Stimulated activated CD8-positive, alpha-beta memory T cell treated with anti-CD3 and anti-CD28 coated beads, Interleukin-7, amount 100 ng/mL, for 4 hours (primary cell): ENCODE measurements at regions not wholly inside any gene's neighbourhood (a gene's known extent, or its start where the extent isn't known, plus 50 kb on each side); places are given as distances from the start of the nearest gene placed in this dataset.
"Not testable (repeated sequence)": the region's sequence is repeated elsewhere in the genome, so short reads cannot be mapped to it uniquely, and the experiment has no call there.

Source experiments
- DNase-seq, 2 donors: peaks; one replicate each; pipeline ENCODE4 v3.0.0-alpha.2; 2020; ENCODE audit warnings: low read depth in 2 of 2

- not testable (repeated sequence) for DNase-seq
These were observed 208.3 kb upstream of the HES1 start for GRCh38 chr3:193927413-193928206.

DNA sequence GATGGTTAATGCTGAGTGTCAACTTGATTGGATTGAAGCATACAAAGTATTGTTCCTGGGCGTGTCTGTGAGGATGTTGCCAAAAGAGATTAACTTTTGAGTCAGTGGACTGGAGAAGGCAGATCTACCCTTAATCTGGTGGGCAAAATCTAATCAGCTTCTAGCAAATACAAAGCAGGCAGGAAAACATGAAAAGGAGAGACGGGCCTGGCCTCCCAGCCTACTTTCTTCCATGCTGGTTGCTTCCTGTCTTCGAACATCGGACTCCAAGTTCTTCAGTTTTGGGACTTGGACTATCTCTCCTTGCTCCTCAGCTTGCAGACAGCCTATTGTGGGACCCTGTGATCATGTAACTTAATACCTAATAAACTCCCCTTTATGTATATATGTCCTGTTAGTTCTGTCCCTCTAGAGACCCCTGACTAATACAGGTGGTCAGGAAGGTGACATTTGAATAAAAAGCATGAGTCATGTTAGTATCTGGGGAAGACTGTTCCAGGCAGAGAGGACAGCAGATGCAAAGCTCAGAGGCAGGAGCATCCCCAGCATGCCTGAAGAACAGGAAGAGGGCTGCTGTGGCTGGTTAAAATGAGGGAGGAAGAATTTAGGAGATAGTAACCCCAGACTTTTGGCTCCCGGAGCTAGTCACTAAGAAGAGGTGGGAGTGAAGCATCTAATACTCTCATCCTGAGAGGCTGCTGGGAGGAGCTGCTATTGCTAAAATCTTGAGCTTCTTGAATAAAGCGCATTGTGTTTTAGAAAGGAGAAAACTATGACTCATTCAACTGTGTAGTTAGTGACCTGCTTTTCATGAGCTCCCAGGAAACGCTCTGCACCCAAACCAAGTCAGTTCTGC lies 207.4 kb upstream of the HES1 start:
- DNase-seq: no peak

DNA sequence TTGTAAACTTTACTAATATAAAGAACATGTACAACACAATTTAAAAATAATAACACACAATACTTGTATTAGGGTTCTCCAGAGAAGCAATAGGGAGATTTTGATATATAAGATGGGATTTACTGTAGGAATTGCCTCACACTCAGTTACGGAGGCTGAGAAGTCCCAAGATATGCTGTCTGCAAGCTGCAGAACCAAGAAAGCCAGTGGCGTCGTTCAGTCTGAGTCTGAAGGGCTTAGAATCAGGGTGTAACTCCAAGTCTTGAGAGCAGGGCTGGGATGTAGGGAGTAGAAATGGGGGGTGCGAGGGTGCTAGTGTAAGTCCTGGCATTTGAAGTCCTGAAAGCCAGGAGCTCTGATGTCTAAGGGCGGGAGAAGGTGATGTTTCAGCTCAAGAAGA lies 206.6 kb upstream of the HES1 start:
- no peak for DNase-seq

GRCh38 chr3:193929921-193930646 lies 205.9 kb upstream of the HES1 start:
- no peak for DNase-seq

DNA sequence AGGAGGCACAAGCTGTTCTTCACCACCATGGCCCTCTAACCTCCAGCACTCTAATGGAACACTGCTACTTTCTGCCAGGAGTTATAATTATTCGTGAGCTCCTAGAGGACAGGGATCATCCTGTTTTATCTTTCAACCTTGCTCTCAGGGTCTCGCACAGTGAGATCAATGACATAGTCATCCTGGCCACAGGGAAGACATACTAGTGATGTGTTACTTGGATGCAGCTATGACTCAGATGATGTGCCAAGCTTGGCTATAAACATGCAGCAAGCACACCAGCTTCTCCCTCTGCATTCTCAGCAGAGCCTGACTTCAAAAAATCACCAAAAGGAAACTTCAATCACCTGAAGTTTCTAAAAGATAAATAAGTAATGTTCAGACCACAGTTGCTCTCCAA lies 203.8 kb upstream of the HES1 start:
- no peak for DNase-seq

GRCh38 chr3:193932576-193932975 lies 203.4 kb upstream of the HES1 start:
- no peak for DNase-seq

- DNase-seq: no peak
These were observed 202.5 kb upstream of the HES1 start for GRCh38 chr3:193933451-193933850.

GRCh38 chr3:193935916-193936315 lies 200.0 kb upstream of the HES1 start:
- no peak for DNase-seq

DNA sequence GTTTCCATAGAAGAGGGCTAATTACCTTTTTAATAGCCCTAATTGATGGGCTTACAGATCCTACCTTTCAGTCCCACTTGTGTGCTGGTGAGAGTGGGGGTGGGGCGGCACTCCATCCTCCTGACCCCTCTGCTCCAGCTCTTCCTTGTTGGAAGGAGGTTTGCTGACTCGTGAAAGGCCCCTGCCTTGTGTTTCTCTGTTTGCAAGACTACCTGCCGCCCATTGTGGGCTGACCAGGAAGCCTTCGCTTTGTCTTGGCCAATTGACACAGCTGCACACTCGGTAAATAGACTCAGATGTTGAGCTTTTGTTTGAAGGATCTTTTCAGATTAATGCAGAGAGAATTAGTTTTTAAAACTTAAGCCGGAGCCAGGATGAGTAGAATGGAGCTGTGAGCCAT lies 197.3 kb upstream of the HES1 start:
- DNase-seq: no peak

DNA sequence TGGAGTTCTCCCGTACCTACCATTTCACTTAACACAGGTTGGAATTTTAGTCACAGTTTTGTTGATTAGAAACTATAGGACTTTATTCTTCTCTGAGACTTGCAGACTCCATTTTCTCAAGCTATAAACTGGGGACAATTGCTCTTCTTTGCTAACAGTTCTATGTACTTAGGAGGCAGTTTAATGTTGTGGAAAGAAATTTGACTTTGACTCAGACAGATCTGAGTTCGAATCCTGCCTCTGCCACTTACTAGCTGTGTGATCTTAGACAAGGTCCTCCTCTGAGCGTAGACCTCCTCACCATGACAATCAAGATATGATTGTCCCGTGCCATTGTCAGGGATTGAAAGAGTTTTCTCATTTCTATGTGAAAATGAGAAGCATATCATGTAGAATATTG lies 196.4 kb upstream of the HES1 start:
- DNase-seq: no peak

DNA sequence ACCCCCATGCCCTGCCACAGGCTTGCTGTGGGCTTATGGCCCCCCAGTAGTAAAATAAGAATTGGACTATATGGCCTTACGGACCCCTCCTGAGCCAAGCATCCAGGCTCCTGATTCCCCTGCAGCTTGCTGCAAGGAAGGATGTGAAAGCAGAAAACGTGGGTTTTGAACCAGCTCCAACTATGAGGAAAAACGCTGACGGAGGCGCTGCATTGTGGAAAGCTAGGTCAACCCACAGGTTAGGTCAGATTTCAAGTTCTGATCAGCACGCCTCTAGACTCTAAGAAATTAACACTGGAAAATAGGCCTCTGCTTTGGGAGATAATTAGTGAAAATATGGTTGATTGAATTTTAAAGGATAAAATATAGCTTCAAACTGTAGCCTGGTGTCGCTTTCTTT lies 195.4 kb upstream of the HES1 start:
- no peak for DNase-seq

GRCh38 chr3:193941486-193941885 lies 194.5 kb upstream of the HES1 start:
- no peak for DNase-seq

- DNase-seq: no peak
These were observed 193.4 kb upstream of the HES1 start for GRCh38 chr3:193942516-193943055.

DNA sequence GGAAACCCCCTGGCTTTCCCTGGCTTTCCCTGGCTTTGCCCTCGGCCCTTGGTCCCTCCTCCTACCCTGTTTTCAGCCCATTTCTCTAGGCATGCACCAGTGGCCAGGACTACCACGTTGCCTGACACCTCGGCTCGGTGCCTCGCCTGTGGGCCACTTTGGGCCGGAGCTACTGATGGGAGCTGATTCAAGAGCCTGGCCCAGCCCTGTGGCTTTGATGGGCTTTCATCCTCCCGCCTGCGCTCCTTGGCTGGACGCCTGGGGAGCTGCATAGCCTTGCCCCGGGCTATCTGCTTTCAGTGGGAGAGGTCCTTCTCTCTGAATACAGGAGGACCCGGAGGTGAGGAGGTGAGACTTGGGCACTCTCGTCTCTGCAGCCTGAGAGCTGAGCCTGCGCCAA lies 192.7 kb upstream of the HES1 start:
- no peak for DNase-seq

GRCh38 chr3:193943851-193944517 lies 192.0 kb upstream of the HES1 start:
- DNase-seq: no peak

DNA sequence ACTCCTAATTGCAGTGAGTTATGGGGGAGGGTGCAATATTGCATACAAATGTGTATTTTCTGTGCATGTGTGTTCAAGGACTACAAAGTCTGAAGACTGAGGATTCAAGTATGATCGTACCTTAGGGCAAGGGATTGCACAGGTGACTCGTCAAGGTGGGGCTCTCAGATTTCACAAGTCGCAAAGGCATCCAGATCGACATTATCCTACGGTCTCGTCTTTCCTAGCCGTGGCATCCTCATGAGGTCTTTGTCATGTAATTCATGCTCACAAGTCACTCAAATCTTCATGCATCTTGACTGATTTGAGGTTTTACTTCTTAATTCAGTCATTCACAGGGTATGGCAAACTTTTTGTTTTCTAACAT lies 191.4 kb upstream of the HES1 start:
- DNase-seq: no peak

DNA sequence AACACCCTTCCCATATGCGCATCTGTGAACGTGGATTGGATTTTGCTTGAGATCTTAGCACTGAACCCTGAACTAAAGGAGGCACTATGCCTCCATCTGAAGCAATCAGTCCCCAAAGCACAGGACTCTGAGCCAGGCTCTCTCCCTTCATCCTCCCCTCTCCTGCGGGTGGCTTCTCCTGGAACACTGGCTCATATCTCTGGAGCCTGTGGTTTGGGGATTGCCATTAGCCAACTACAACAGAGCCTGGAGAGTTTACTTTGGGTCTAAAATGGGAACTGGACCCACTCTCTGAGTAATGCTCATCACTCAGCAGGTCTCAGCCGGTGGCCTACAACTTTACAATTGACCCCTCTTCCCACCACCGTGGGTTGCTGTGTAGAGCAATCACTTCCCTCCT lies 190.8 kb upstream of the HES1 start:
- DNase-seq: no peak

- DNase-seq: no peak
These were observed 189.0 kb upstream of the HES1 start for GRCh38 chr3:193946945-193947344.

DNA sequence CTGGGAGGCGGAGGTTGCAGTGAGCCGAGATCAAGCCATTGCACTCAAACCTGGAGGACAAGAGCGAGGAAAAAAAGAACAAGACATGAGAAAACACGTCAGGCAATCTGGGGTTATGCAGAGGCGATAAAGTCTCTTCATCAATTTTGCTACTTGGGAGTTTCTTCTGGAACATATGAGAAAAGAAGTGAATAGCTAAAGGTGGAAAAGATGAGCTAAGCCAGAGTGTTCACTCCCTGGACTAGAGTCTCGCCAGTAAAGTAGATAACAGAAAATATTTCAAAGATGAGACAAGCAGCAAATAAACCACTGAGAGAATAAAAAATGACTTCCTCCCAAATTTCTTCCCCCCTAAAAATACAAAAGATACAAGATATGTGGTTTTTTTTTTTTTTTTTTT lies 188.4 kb upstream of the HES1 start:
- DNase-seq: no peak

GRCh38 chr3:193948459-193948858 lies 187.5 kb upstream of the HES1 start:
- no peak for DNase-seq

- no peak for DNase-seq
These were observed 184.1 kb upstream of the HES1 start for GRCh38 chr3:193951859-193952258.

DNA sequence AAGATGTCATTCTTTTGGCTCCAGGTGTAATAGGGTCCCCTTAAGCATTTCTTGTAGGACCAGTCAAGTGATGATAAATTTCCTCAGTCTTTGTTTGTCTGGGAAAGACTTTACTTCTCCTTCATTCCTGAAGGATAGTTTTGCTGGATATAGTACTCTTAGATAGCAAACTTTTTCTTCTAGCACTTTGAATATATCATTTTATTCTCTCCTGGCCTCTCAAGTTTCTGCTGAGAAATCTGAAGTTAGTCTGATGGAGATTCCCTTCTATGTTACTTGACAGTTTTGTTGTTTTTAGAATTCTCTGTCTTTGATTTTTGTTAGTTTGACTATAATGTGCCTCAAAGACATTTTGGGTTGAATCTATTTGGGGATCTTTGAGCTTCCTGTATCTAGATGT lies 181.2 kb upstream of the HES1 start:
- DNase-seq: no peak
